ENCODE measurements at regions not wholly inside any gene's neighbourhood (a gene's known extent, or its start where the extent isn't known, plus 50 kb on each side); places are given as distances from the start of the nearest gene placed in this dataset.

DNA sequence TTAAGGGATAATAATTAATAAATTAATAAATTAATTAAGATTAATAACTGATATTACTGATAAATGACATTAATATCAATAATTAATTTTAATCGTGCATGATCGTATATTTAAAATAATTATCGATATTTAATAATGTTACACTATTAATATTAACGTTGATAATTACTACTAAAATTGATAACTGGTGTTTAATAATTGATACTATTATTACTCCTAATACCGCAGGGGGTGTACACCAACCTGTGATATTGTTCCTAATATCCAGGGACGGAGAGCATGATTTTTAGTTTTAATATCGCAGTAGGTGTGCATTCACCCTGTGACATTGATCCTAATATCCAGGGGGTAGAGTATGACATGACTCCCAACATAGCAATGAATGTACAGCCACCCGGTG, 1930.8 kb downstream of the SUCLG1 start:
- TF ChIP-seq EZH2 (IDR thresholded peaks at IDR 0.05; ENCODE audit: low read length, missing control alignments): no peak
- TF ChIP-seq, protein P1, sequence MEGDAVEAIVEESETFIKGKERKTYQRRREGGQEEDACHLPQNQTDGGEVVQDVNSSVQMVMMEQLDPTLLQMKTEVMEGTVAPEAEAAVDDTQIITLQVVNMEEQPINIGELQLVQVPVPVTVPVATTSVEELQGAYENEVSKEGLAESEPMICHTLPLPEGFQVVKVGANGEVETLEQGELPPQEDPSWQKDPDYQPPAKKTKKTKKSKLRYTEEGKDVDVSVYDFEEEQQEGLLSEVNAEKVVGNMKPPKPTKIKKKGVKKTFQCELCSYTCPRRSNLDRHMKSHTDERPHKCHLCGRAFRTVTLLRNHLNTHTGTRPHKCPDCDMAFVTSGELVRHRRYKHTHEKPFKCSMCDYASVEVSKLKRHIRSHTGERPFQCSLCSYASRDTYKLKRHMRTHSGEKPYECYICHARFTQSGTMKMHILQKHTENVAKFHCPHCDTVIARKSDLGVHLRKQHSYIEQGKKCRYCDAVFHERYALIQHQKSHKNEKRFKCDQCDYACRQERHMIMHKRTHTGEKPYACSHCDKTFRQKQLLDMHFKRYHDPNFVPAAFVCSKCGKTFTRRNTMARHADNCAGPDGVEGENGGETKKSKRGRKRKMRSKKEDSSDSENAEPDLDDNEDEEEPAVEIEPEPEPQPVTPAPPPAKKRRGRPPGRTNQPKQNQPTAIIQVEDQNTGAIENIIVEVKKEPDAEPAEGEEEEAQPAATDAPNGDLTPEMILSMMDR (conservative IDR thresholded peaks at IDR 0.05 in 1 of 2, IDR thresholded peaks at IDR 0.05 in 1 of 2; ENCODE audit: low read depth in 1 of 2, low read length in 2 of 2): no peak

Measured in fibroblast of lung (primary cell).